ENCODE measurements at regions not wholly inside any gene's neighbourhood (a gene's known extent, or its start where the extent isn't known, plus 50 kb on each side); places are given as distances from the start of the nearest gene placed in this dataset.
A peak's percentile ranks its signal among the peaks of the same experiment; 100 is the strongest.
"Not testable (repeated sequence)": the region's sequence is repeated elsewhere in the genome, so short reads cannot be mapped to it uniquely, and the experiment has no call there.

DNA sequence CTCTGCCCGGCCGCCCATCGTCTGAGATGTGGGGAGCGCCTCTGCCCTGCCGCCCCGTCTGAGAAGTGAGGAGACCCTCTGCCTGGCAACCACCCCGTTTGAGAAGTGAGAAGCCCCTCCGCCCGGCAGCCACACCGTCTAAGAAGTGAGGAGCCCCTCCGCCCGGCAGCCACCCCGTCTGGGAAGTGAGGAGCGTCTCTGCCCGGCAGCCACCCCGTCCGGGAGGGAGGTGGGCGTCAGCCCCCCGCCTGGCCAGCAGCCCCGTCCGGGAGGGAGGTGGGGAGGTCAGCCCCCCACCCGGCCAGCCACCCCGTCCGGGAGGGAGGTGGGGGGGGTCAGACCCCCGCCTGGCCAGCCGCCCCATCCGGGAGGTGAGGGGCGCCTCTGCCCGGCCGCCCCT lies 63.0 kb upstream of the IGFBP7 start:
- H3K27me3 ChIP-seq (ENCODE audit: control insufficient read depth in 3 of 3, insufficient read depth in 3 of 3, low read length in 3 of 3); FAIRE-seq; H3K4me1 ChIP-seq (ENCODE audit: control insufficient read depth in 3 of 3, insufficient read depth in 2 of 3, low read depth in 1 of 3, low read length in 2 of 3); DNase-seq; H3K9me3 ChIP-seq (ENCODE audit: control insufficient read depth in 2 of 2, insufficient read depth in 1 of 2, low read depth in 1 of 2, low read length in 1 of 2); H3K36me3 ChIP-seq (ENCODE audit: control insufficient read depth in 3 of 3, insufficient read depth in 2 of 3, low read depth in 1 of 3, low read length in 3 of 3); H3K27ac ChIP-seq (ENCODE audit: low read depth in 1 of 3, low read length in 2 of 3); H3K4me3 ChIP-seq (ENCODE audit: low read depth in 1 of 3, low read length in 3 of 3): not testable (repeated sequence)
- WGBS, 3 donors: 95 to 97% (median 95%) methylated on average over 21 to 30 of the region's 30 CpGs

GRCh38 chr4:57172065-57172464 lies 61.9 kb upstream of the IGFBP7 start:
- no peak overlapping the region for H3K27ac ChIP-seq (ENCODE audit: low read depth in 1 of 3, low read length in 2 of 3)
- H3K4me3 ChIP-seq (ENCODE audit: low read depth in 1 of 3, low read length in 3 of 3): no peak overlapping the region
- H3K9me3 ChIP-seq (ENCODE audit: control insufficient read depth in 2 of 2, insufficient read depth in 1 of 2, low read depth in 1 of 2, low read length in 1 of 2): no peaks in the 10 kb centered on the region
- peaks cover 0 to 4% (median 4%) of the 10 kb centered on the region in 3 donors for H3K27me3 ChIP-seq (ENCODE audit: control insufficient read depth in 3 of 3, insufficient read depth in 3 of 3, low read length in 3 of 3)
- no peaks in the 10 kb centered on the region for H3K36me3 ChIP-seq (ENCODE audit: control insufficient read depth in 3 of 3, insufficient read depth in 2 of 3, low read depth in 1 of 3, low read length in 3 of 3)
- DNase-seq: no peak
- H3K4me1 ChIP-seq (ENCODE audit: control insufficient read depth in 3 of 3, insufficient read depth in 2 of 3, low read depth in 1 of 3, low read length in 2 of 3): no peaks in the 10 kb centered on the region
- 42 to 56% (median 52%) methylated on average over 3 of the region's 3 CpGs for WGBS, 3 donors
- FAIRE-seq: no peak

DNA sequence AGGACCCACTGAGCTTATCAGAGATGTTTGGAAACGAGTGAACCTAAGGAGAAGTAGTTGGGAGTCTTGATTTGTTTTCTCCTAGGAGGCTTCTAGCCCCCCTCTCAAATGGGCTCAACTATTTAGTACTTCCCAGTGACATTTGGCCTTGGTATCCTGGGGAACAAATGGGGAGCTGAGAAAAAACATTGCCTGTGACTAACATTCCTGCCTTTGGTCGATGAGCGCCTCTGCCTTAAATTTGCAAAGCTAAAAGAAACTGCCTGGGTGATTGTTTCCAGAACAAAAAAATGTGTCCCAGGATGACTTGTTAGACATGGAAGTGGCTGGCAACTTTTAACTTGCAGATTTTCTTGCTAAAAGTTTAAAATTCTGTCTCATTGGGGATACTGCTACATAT lies 58.8 kb upstream of the IGFBP7 start:
- H3K4me1 ChIP-seq (ENCODE audit: control insufficient read depth in 3 of 3, insufficient read depth in 2 of 3, low read depth in 1 of 3, low read length in 2 of 3): peaks cover 0 to 2% (median 0%) of the 10 kb centered on the region in 3 donors
- no peaks in the 10 kb centered on the region for H3K36me3 ChIP-seq (ENCODE audit: control insufficient read depth in 3 of 3, insufficient read depth in 2 of 3, low read depth in 1 of 3, low read length in 3 of 3)
- DNase-seq: no peak
- no peaks in the 10 kb centered on the region for H3K9me3 ChIP-seq (ENCODE audit: control insufficient read depth in 2 of 2, insufficient read depth in 1 of 2, low read depth in 1 of 2, low read length in 1 of 2)
- FAIRE-seq: no peak
- H3K27me3 ChIP-seq (ENCODE audit: control insufficient read depth in 3 of 3, insufficient read depth in 3 of 3, low read length in 3 of 3): peaks cover 0 to 21% (median 2%) of the 10 kb centered on the region in 3 donors
- 53 to 70% (median 64%) methylated on average over 3 of the region's 3 CpGs for WGBS, 3 donors
- H3K4me3 ChIP-seq (ENCODE audit: low read depth in 1 of 3, low read length in 3 of 3): no peak overlapping the region
- H3K27ac ChIP-seq (ENCODE audit: low read depth in 1 of 3, low read length in 2 of 3): no peak overlapping the region

DNA sequence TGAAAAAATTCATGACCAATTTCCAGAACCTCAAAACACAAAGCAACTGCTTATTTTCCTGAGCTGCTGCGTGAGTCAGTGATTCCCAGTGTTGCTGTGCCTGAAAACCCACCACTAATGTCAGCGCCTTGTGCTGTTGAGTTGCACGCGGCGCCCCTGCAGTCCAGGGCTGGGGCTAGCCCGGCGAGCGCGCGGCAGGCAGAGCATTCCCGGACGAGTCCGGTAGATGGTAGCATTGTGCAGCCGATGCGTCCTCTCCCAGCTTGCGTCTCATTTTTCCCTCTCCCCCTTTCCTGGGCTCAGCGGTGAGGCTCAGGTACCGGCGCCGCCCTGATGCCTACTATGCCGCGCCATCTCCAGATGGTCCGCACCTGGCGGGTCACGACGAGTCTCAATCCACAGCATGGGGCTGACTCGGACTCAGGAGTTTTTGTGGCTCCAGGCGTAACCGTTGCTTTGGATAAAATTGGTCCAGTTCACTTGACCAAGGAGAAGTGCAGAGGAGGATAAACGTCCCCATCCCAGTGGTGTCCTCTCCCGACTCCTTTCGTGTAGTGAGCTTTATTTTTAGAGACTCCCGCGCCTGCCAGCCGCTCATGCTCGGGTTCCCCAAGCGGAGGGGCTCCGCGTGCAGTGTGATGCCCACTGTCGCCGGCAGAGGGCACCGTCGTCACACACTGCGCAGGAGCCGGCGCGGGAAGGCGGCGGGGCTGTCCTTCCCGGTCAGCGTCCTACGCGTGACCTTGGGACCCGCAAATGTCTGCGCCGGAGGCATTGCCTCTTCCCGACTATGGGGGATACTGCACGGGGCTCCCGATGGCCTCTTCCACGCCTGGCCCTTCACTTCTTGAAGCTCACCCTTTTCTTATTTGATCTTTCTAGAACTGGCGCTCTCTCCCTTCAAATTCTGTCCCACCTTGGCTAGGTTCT lies 53.6 kb upstream of the IGFBP7 start:
- H3K27me3 ChIP-seq (ENCODE audit: control insufficient read depth in 3 of 3, insufficient read depth in 3 of 3, low read length in 3 of 3): peaks cover 0 to 20% (median 0%) of the 10 kb centered on the region in 3 donors
- DNase-seq (peak; percentile 67 to 84), FAIRE-seq (no peak)
- 2% methylated on average over 61 of the region's 61 CpGs for WGBS, 3 donors
- H3K27ac ChIP-seq (ENCODE audit: low read depth in 1 of 3, low read length in 2 of 3): no peak overlapping the region
- H3K9me3 ChIP-seq (ENCODE audit: control insufficient read depth in 2 of 2, insufficient read depth in 1 of 2, low read depth in 1 of 2, low read length in 1 of 2): peaks cover 0 to 3% of the 10 kb centered on the region in 2 donors
- H3K4me3 ChIP-seq (ENCODE audit: low read depth in 1 of 3, low read length in 3 of 3): peak overlapping the region in 2 of 3 donors; percentile 57 to 68
- H3K36me3 ChIP-seq (ENCODE audit: control insufficient read depth in 3 of 3, insufficient read depth in 2 of 3, low read depth in 1 of 3, low read length in 3 of 3): no peaks in the 10 kb centered on the region
- H3K4me1 ChIP-seq (ENCODE audit: control insufficient read depth in 3 of 3, insufficient read depth in 2 of 3, low read depth in 1 of 3, low read length in 2 of 3): peaks cover 0 to 2% (median 0%) of the 10 kb centered on the region in 3 donors

- Histone ChIP-seq H3K27me3 (ENCODE audit: control insufficient read depth in 3 of 3, insufficient read depth in 3 of 3, low read length in 3 of 3) (peaks cover 0 to 16% (median 0%) of the 10 kb centered on the region in 3 donors), H3K36me3 (ENCODE audit: control insufficient read depth in 3 of 3, insufficient read depth in 2 of 3, low read depth in 1 of 3, low read length in 3 of 3) (no peaks in the 10 kb centered on the region), H3K4me3 (ENCODE audit: low read depth in 1 of 3, low read length in 3 of 3) (no peak overlapping the region), H3K4me1 (ENCODE audit: control insufficient read depth in 3 of 3, insufficient read depth in 2 of 3, low read depth in 1 of 3, low read length in 2 of 3) (peaks cover 0 to 2% (median 0%) of the 10 kb centered on the region in 3 donors), H3K27ac (ENCODE audit: low read depth in 1 of 3, low read length in 2 of 3) (no peak overlapping the region), H3K9me3 (ENCODE audit: control insufficient read depth in 2 of 2, insufficient read depth in 1 of 2, low read depth in 1 of 2, low read length in 1 of 2) (peaks cover 0 to 3% of the 10 kb centered on the region in 2 donors)
- FAIRE-seq: no peak
- DNase-seq: no peak
Observed at GRCh38 chr4:57162499-57163019, 52.4 kb upstream of the IGFBP7 start.

Data from small intestine (tissue), 7 donors.